HFF-Myc (cell line): ENCODE measurements at regions not wholly inside any gene's neighbourhood (a gene's known extent, or its start where the extent isn't known, plus 50 kb on each side); places are given as distances from the start of the nearest gene placed in this dataset.

Experiments
- DNase-seq: peaks from one replicate; pipeline ENCODE4 v3.0.0-alpha.2; 2011; ENCODE audit warnings: low read depth; ENCODE audit errors: extremely low read depth
- H3K4me3 ChIP-seq: replicated peaks from 2 replicates; pipeline ENCODE4 v1.5.1; 2011; ENCODE audit warnings: low read depth, mild to moderate bottlenecking, control low read depth, low read length
- CTCF ChIP-seq: IDR thresholded peaks from 2 replicates; pipeline ENCODE4 v1.5.1; 2012; ENCODE audit warnings: mild to moderate bottlenecking, low read depth, low read length, control low read depth; ENCODE audit errors: missing control alignments

GRCh38 chr13:53311561-53311960 lies 282.9 kb downstream of the OLFM4 start:
- TF ChIP-seq CTCF: no peak
- DNase-seq: no peak

GRCh38 chr13:53321296-53321801 lies 292.7 kb downstream of the OLFM4 start:
- TF ChIP-seq CTCF: no peak
- H3K4me3 ChIP-seq: no peak overlapping the region
- no peak for DNase-seq

More at GRCh38 chr13:53311561-53311960, 282.9 kb downstream of the OLFM4 start:
- no peak overlapping the region for H3K4me3 ChIP-seq

- no peak for TF ChIP-seq CTCF
- no peak overlapping the region for H3K4me3 ChIP-seq
- no peak for DNase-seq
Observed at GRCh38 chr13:53324656-53325055, 296.0 kb downstream of the OLFM4 start.

GRCh38 chr13:53326716-53327115 lies 298.1 kb downstream of the OLFM4 start:
- no peak overlapping the region for H3K4me3 ChIP-seq
- no peak for TF ChIP-seq CTCF
- no peak for DNase-seq

- H3K4me3 ChIP-seq: no peak overlapping the region
- DNase-seq: no peak
- TF ChIP-seq CTCF: no peak
Observed at GRCh38 chr13:53327680-53328315, 299.2 kb downstream of the OLFM4 start.

- TF ChIP-seq CTCF: no peak
- no peak overlapping the region for H3K4me3 ChIP-seq
- DNase-seq: no peak
Observed at GRCh38 chr13:53336441-53337160, 308.0 kb downstream of the OLFM4 start.
